Cardiac muscle cell (in vitro differentiated cells and primary cell): ENCODE measurements at regions not wholly inside any gene's neighbourhood (a gene's known extent, or its start where the extent isn't known, plus 50 kb on each side); places are given as distances from the start of the nearest gene placed in this dataset.
A peak's percentile ranks its signal among the peaks of the same experiment; 100 is the strongest.

Source experiments
- DNase-seq, 2 donors: peaks; one replicate each; pipeline versions ENCODE4 v3.0.0 to v3.0.0-alpha.2; 2010 to 2017; ENCODE audit warnings: low read depth in 1 of 2, low spot score in 1 of 2
- H3K27ac ChIP-seq: fragments of 200-600 bp; sonication (generic); 2 replicates; pipeline ENCODE4 v1.5.1; 2016
- H3K27me3 ChIP-seq: fragments of 200-600 bp; sonication (generic); 2 replicates; pipeline ENCODE4 v1.6.0; 2016; ENCODE audit warnings: control low read depth
- H3K36me3 ChIP-seq: fragments of 200-600 bp; sonication (generic); 2 replicates; pipeline ENCODE4 v1.5.1; 2016; ENCODE audit warnings: control low read depth
- H3K4me1 ChIP-seq: fragments of 200-600 bp; sonication (generic); 2 replicates; pipeline ENCODE4 v1.8.1; 2017; ENCODE audit warnings: low read depth, mild to moderate bottlenecking, mixed run types
- H3K4me3 ChIP-seq: fragments of 200-600 bp; sonication (generic); 2 replicates; pipeline ENCODE4 v1.5.1; 2016; ENCODE audit warnings: mild to moderate bottlenecking
- H3K9me3 ChIP-seq: fragments of 200-600 bp; sonication (generic); 2 replicates; pipeline ENCODE4 v1.5.1; 2017; ENCODE audit warnings: low read depth, mild to moderate bottlenecking, control low read depth
- CTCF ChIP-seq: IDR thresholded peaks from 2 replicates; pipeline ENCODE4 v1.5.1; 2012; ENCODE audit warnings: low read depth, mild to moderate bottlenecking, low read length

GRCh38 chr11:116439361-116439677, 333.5 kb downstream of the BUD13 start:
- no peak for DNase-seq
- H3K4me3 ChIP-seq: no peak overlapping the region
- no peak for TF ChIP-seq CTCF
- H3K27ac ChIP-seq: no peak overlapping the region
- H3K4me1 ChIP-seq: peaks cover 10% of the 10 kb centered on the region
- no peaks in the 10 kb centered on the region for H3K9me3 ChIP-seq
- H3K36me3 ChIP-seq: no peaks in the 10 kb centered on the region
- no peaks in the 10 kb centered on the region for H3K27me3 ChIP-seq

GRCh38 chr11:116438651-116439360, 334.0 kb downstream of the BUD13 start:
- H3K27me3 ChIP-seq: no peaks in the 10 kb centered on the region
- H3K27ac ChIP-seq: no peak overlapping the region
- DNase-seq: no peak
- peaks cover 10% of the 10 kb centered on the region for H3K4me1 ChIP-seq
- H3K4me3 ChIP-seq: no peak overlapping the region
- TF ChIP-seq CTCF: no peak
- no peaks in the 10 kb centered on the region for H3K36me3 ChIP-seq
- no peaks in the 10 kb centered on the region for H3K9me3 ChIP-seq

- no peak overlapping the region for H3K4me3 ChIP-seq
- H3K4me1 ChIP-seq: peaks cover 10% of the 10 kb centered on the region
- H3K27me3 ChIP-seq: no peaks in the 10 kb centered on the region
- H3K9me3 ChIP-seq: no peaks in the 10 kb centered on the region
- H3K36me3 ChIP-seq: no peaks in the 10 kb centered on the region
- no peak for TF ChIP-seq CTCF
- DNase-seq: no peak
- no peak overlapping the region for H3K27ac ChIP-seq
These were observed 337.8 kb downstream of the BUD13 start for GRCh38 chr11:116434986-116435385.

- Histone ChIP-seq H3K27ac (no peak overlapping the region), H3K4me3 (no peak overlapping the region), H3K27me3 (no peaks in the 10 kb centered on the region), H3K9me3 (no peaks in the 10 kb centered on the region), H3K4me1 (peaks cover 30% of the 10 kb centered on the region), H3K36me3 (no peaks in the 10 kb centered on the region)
- DNase-seq: no peak
- no peak for TF ChIP-seq CTCF
These were observed 340.5 kb downstream of the BUD13 start for GRCh38 chr11:116432301-116432700.

GRCh38 chr11:116431842-116432241, 340.9 kb downstream of the BUD13 start:
- Histone ChIP-seq H3K9me3 (no peaks in the 10 kb centered on the region), H3K36me3 (no peaks in the 10 kb centered on the region), H3K4me3 (no peak overlapping the region), H3K27ac (no peak overlapping the region), H3K4me1 (peaks cover 34% of the 10 kb centered on the region), H3K27me3 (no peaks in the 10 kb centered on the region)
- no peak for DNase-seq
- no peak for TF ChIP-seq CTCF

- H3K4me3 ChIP-seq: no peak overlapping the region
- no peaks in the 10 kb centered on the region for H3K27me3 ChIP-seq
- peaks cover 26% of the 10 kb centered on the region for H3K4me1 ChIP-seq
- H3K27ac ChIP-seq: peak overlapping the region; percentile 89
- TF ChIP-seq CTCF: no peak
- H3K36me3 ChIP-seq: no peaks in the 10 kb centered on the region
- H3K9me3 ChIP-seq: no peaks in the 10 kb centered on the region
- DNase-seq: no peak
These were observed 344.2 kb downstream of the BUD13 start for GRCh38 chr11:116428638-116428975.
